Activated T-helper 1 cell treated with anti-CD3 and anti-CD28 coated beads, Interleukin-12 subunit alpha, Interleukin-12 subunit beta, Interleukin-2, Interleukin-4 antibody, amounts not matched to agents 30 ng/mL and 10 ng/mL and 1 ng/mL, durations not matched to agents 14 hours and 24 hours and 36 hours (primary cell): ENCODE measurements at regions not wholly inside any gene's neighbourhood (a gene's known extent, or its start where the extent isn't known, plus 50 kb on each side); places are given as distances from the start of the nearest gene placed in this dataset.

Experiments used
- DNase-seq: peaks from one replicate; pipeline ENCODE4 v3.0.0; 2021; ENCODE audit warnings: low spot score
- H3K27ac Mint-ChIP-seq: one replicate; pipeline ENCODE4 v1.8.0; 2021; ENCODE audit warnings: mild to moderate bottlenecking, mixed read lengths
- H3K27me3 Mint-ChIP-seq: one replicate; pipeline ENCODE4 v1.8.0; 2022; ENCODE audit warnings: mild to moderate bottlenecking, moderate library complexity, mixed read lengths; ENCODE audit not compliant: insufficient read depth
- H3K36me3 Mint-ChIP-seq: one replicate; pipeline ENCODE4 v1.8.0; 2021; ENCODE audit warnings: low read depth, mixed read lengths
- H3K4me1 Mint-ChIP-seq: one replicate; pipeline ENCODE4 v1.8.0; 2021; ENCODE audit warnings: low read depth, mixed read lengths
- H3K4me3 Mint-ChIP-seq: one replicate; pipeline ENCODE4 v1.8.0; 2021; ENCODE audit warnings: mild to moderate bottlenecking, moderate library complexity, mixed read lengths
- H3K9me3 Mint-ChIP-seq: one replicate; pipeline ENCODE4 v1.8.0; 2021; ENCODE audit warnings: mixed read lengths
- intact Hi-C: fragments of 100-400 bp; cut with micrococcal nuclease; formaldehyde crosslinking; loops from one replicate; pipeline ENCODE4 v1.15.1; 2024

DNA sequence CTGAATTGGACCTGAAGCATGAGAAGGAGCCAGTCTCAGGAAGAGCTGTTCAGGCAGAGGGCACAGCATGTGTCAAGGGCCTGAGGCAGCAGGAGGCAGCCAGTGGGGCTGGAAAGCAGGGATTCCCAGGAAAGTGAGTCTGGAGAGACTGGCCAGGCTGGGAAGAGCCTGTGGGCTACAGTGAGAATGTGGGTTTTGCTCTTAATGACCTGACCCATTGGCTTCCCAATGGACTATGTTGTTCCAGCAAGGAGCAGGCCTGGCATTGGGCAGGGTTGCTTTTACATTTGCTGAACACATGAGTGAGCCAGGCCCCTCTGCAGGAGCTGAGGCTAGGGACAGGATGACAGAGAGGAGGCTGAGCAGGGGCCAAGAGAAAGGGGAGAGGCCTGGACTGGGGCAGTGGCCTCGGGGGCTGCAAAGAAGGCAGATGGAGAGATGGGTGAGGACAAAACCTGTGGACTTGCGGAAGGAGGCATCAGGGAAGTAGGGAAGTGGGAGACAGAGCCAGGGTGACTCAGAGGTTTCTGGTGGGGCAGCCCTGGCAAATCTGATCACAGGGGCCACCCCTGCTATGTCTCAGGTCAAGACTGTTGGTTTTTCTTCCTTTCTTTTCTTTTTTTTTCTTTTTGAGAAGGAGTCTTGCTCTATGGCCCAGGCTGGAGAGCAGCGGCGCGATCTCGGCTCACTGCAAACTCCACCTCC, 65.9 kb upstream of the NEK6 start:
- Mint-ChIP-seq H3K27ac (no peak overlapping the region), H3K27me3 (peaks cover 18% of the 10 kb centered on the region), H3K36me3 (peaks cover 8% of the 10 kb centered on the region), H3K9me3 (peaks cover 23% of the 10 kb centered on the region), H3K4me3 (no peak overlapping the region), H3K4me1 (peaks cover 18% of the 10 kb centered on the region)
- DNase-seq = no peak
- intact Hi-C loops = no loop called here

DNA sequence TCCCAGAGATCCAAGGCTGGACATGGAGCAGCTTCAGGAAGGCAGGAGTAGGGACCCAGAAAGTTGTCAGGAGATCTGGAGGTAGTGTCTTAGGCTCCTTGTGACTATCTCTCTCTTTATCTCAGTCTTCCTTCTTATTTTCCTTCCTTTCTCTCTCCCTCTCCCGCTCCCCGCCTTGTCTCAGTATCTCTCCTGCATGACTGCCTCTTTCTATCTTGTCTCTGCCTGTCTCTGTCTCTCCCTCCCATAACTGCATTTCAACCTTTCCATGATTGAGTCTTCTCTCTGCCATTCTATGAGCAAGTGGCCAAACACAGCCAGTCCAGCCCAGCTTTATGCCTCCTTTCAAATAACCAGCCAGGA, 61.0 kb upstream of the NEK6 start:
- H3K27me3 Mint-ChIP-seq = peaks cover 12% of the 10 kb centered on the region
- peak overlapping the region; percentile 62 for H3K27ac Mint-ChIP-seq
- H3K36me3 Mint-ChIP-seq = peaks cover 10% of the 10 kb centered on the region

DNA sequence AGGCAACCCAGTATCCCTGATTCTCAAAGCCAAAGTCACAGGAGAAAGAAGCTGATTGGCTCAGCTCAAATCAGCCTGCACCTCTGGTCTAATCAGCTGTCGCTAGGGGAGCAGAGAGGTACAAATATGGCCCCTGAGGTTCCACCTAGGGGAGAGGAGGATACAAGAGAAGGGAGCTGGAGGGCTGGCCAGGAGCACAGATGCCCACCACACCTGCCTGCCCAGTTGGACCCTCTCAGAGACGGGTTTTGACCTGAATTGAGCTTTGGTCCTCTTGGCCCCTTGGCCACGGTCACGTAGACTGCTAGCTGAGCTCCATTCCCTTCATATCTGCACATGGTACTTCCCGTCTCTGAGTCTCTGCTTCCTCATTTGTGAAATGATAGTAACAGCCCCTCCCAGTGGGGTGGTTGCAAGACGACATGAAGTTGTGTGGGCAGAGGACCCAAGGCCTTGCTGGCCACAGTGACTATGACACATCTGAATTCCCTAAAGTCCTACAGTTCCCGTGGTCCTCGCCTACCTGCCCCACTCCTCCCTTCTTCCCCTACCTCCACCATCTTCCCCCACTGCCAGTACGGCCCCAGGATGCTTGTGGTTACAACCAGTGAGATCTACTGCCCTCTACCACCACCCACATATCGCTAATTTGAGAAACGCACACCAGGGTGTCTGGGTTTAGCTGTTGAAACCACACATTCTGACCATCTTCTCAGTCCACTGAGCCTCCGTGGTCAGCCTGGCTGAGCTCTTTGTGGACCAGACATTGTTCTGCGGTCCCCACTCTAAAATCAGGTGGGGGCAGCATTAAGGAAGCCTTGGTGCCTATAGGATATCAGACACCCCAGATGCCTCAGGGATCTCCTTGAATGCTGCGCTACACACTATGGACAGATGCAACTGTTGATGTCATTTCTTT, 60.3 kb upstream of the NEK6 start:
- H3K4me3 Mint-ChIP-seq = peak overlapping the region; percentile 34
- H3K27ac Mint-ChIP-seq = peak overlapping the region; percentile 67
- peaks cover 29% of the 10 kb centered on the region for H3K9me3 Mint-ChIP-seq
- peaks cover 10% of the 10 kb centered on the region for H3K36me3 Mint-ChIP-seq
- peaks cover 10% of the 10 kb centered on the region for H3K27me3 Mint-ChIP-seq
- intact Hi-C loops = loop anchor here (1.0 kb wide), 1 partner anchor 21 kb away; no protein-coding TSS in a partner anchor
- DNase-seq = no peak
- H3K4me1 Mint-ChIP-seq = peaks cover 44% of the 10 kb centered on the region

More for the DNA sequence above, 61.0 kb upstream of the NEK6 start:
- no peak overlapping the region for H3K4me3 Mint-ChIP-seq
- peaks cover 43% of the 10 kb centered on the region for H3K4me1 Mint-ChIP-seq
- H3K9me3 Mint-ChIP-seq = peaks cover 26% of the 10 kb centered on the region
- no peak for DNase-seq
- intact Hi-C loops = loop anchor here (1.0 kb wide), 1 partner anchor 22 kb away; no protein-coding TSS in a partner anchor

DNA sequence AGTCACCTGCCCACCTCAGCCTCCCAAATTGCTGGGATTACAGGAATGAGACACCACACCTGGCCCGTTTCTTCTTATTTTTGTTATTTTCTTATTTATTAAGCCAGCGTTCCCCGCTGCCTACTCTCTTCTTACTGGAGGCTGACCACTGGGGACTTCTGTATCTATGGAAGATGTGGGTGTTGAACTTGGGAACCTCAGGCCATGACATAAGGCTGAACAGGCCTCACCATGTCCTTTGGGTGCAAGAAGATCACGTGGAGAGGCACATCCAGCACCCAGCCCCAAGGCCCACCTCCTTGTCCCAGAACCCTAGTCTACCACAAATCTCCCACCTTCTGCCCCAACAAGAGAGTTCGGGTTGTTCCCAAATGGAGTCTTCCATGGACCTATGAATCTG, 59.4 kb upstream of the NEK6 start:
- H3K27ac Mint-ChIP-seq = peak overlapping the region; percentile 9
- H3K36me3 Mint-ChIP-seq = peaks cover 10% of the 10 kb centered on the region
- peaks cover 30% of the 10 kb centered on the region for H3K9me3 Mint-ChIP-seq
- H3K4me3 Mint-ChIP-seq = no peak overlapping the region
- H3K27me3 Mint-ChIP-seq = peaks cover 5% of the 10 kb centered on the region
- no peak for DNase-seq
- intact Hi-C loops = no loop called here
- peaks cover 44% of the 10 kb centered on the region for H3K4me1 Mint-ChIP-seq

DNA sequence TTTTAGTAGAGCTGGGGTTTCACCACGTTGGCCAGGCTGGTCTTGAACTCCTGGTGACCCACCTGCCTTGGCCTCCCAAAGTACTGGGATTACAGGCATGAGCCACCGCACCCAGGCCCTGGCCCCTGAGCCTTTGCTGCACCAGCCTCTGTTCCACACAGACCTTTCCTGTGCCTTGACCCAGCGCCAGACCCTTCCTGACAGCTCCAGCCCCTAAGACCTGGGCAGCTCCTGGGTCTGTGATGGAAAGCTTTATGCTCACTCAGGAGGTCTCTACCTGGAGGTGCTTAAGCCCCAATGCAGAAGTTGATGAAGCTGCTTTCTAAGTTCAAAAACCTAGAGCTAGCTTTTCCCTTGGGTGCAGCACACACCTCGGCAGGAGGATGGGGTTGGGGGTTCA, 58.8 kb upstream of the NEK6 start:
- Mint-ChIP-seq H3K9me3 (peaks cover 28% of the 10 kb centered on the region), H3K4me3 (no peak overlapping the region), H3K4me1 (peaks cover 48% of the 10 kb centered on the region), H3K27ac (no peak overlapping the region), H3K36me3 (peaks cover 13% of the 10 kb centered on the region), H3K27me3 (peaks cover 4% of the 10 kb centered on the region)
- intact Hi-C loops = no loop called here
- no peak for DNase-seq

DNA sequence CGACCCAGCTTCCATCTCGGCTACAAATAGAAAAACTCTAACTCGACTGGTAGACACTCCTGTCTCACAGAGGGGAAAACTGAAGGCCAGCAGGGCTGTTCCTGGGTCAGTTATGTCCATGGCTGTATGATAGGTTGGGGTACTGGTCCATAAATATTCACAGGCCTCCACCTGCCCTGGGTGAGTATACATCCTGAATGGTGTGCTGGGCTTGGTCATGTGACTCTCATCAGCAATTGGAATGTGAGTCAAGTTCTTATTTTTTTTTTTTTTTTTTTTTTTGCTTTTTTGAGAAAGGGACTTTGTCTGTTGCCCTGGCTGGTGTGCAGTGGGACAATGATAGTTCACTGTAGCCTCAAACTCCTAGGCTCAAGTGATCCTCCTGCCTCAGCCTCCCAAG, 58.3 kb upstream of the NEK6 start:
- intact Hi-C loops = no loop called here
- H3K36me3 Mint-ChIP-seq = peaks cover 13% of the 10 kb centered on the region
- peak overlapping the region; percentile 21 for H3K27ac Mint-ChIP-seq
- no peak overlapping the region for H3K4me3 Mint-ChIP-seq
- H3K4me1 Mint-ChIP-seq = peaks cover 51% of the 10 kb centered on the region
- no peak for DNase-seq
- peaks cover 2% of the 10 kb centered on the region for H3K27me3 Mint-ChIP-seq
- H3K9me3 Mint-ChIP-seq = peaks cover 25% of the 10 kb centered on the region

DNA sequence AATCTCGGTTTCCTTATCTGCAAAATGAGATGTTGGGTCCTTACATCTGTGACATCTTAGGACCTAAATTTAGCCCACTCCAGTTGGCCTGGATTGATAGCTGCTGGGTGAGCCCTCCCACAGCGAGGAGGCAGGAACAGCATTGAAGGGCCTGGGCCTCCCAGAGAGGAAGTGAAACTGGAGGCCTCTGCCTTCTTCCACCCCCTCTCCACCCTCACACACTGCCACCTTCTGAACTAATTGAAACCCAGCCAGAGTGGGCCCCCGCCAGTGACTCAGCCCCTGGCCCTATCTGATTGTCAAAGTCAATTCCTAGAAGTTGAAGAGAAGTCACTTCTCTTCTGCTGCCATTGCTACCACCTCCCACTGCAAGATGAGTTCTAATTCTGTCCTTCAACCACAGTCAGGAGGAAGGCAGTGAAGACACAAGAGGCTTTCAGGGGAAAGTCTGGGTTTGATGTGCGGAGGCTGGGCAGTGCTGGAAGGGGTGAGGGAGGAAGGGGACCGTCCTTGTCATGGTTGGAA, 55.2 kb upstream of the NEK6 start:
- Mint-ChIP-seq H3K4me1 (peaks cover 69% of the 10 kb centered on the region), H3K27ac (peak overlapping the region; percentile 95), H3K36me3 (peaks cover 9% of the 10 kb centered on the region), H3K4me3 (peak overlapping the region; percentile 58), H3K9me3 (peaks cover 9% of the 10 kb centered on the region), H3K27me3 (peaks cover 2% of the 10 kb centered on the region)
- intact Hi-C loops = loop anchor here (1.0 to 10.0 kb wide), 6 partner anchors 8 to 978 kb away; no protein-coding TSS in a partner anchor
- peak; percentile 71 for DNase-seq

DNA sequence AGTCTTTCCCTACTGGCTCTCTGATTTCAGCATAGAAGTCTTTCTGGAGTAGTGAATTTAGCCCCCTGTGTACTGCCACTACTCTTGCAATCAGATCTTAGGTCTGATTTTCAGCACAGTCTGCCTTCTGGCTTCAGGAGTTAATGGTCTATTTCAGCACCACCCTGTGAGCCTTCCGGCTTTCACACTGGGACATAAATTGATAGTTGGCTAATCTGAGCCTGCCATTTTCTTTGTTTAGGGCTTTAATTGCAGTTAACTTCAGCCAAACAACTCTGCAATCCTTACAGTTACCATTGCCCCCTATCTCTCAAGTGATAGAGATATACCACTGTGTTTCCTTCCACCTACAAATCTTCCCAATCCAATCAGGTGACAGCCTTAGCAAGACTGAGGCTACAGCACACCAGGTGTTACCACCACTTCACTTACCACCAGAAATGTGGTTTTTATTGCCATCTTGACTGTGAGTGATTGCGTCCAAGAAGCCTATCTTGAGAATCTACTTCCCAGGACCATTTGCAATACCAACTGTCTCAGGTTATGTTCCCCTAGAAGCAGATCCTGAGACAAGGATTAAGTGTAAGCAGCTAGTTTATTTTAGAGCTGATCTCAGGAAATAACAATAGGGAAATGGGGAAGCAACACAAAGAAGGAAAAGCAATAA, 51.9 kb upstream of the NEK6 start:
- H3K27ac Mint-ChIP-seq = no peak overlapping the region
- no peak for DNase-seq
- intact Hi-C loops = loop anchor here (10.0 kb wide), 1 partner anchor 981 kb away; no protein-coding TSS in a partner anchor
- H3K27me3 Mint-ChIP-seq = no peaks in the 10 kb centered on the region
- peaks cover 9% of the 10 kb centered on the region for H3K9me3 Mint-ChIP-seq
- peaks cover 10% of the 10 kb centered on the region for H3K36me3 Mint-ChIP-seq
- H3K4me3 Mint-ChIP-seq = no peak overlapping the region
- H3K4me1 Mint-ChIP-seq = peaks cover 80% of the 10 kb centered on the region

DNA sequence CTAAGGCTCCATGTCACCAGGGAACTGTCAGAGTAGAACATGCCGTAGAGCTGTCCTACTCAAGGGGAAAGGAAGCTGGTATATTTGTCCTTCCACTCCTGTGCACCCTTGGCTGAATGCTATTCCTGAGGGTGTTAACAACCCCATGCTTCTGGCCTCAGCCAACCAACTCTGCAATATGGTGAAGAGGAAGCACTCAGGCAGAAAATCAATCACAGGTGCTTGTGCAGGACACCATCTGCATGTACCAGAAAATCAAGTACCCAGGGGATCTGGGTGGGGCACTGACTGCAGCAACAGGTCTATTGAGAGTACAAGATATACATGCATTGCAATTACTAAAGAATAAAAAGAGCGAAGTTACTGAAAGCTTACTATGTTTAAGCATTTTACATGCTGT, 51.4 kb upstream of the NEK6 start:
- Mint-ChIP-seq H3K27me3 (no peaks in the 10 kb centered on the region), H3K36me3 (peaks cover 10% of the 10 kb centered on the region)

More for the DNA sequence above, 51.4 kb upstream of the NEK6 start:
- H3K4me1 Mint-ChIP-seq = peaks cover 80% of the 10 kb centered on the region
- H3K27ac Mint-ChIP-seq = peak overlapping the region; percentile 37
- H3K9me3 Mint-ChIP-seq = peaks cover 9% of the 10 kb centered on the region
- H3K4me3 Mint-ChIP-seq = no peak overlapping the region
- no peak for DNase-seq
- intact Hi-C loops = loop anchor here (10.0 kb wide), 1 partner anchor 982 kb away; no protein-coding TSS in a partner anchor
